NCI-H345 treated with DMSO at 0.1 percent for 48 hours (cell line): ENCODE measurements at regions not wholly inside any gene's neighbourhood (a gene's known extent, or its start where the extent isn't known, plus 50 kb on each side); places are given as distances from the start of the nearest gene placed in this dataset.
"Not testable (repeated sequence)": the region's sequence is repeated elsewhere in the genome, so short reads cannot be mapped to it uniquely, and the experiment has no call there.

Experiments
- DNase-seq: peaks from one replicate; lab custom pipeline; 2025; ENCODE audit not compliant: unreplicated experiment; lab: John Stamatoyannopoulos, UW

- DNase-seq, result no peak
Measured at GRCh38 chr12:102299731-102300130, 102.1 kb upstream of the PMCH start.

GRCh38 chr12:102298022-102298421, 100.4 kb upstream of the PMCH start:
- DNase-seq, result no peak

- DNase-seq, result no peak
Measured at GRCh38 chr12:102297412-102297811, 99.8 kb upstream of the PMCH start.

GRCh38 chr12:102294568-102294967, 96.9 kb upstream of the PMCH start:
- DNase-seq, result no peak

DNA sequence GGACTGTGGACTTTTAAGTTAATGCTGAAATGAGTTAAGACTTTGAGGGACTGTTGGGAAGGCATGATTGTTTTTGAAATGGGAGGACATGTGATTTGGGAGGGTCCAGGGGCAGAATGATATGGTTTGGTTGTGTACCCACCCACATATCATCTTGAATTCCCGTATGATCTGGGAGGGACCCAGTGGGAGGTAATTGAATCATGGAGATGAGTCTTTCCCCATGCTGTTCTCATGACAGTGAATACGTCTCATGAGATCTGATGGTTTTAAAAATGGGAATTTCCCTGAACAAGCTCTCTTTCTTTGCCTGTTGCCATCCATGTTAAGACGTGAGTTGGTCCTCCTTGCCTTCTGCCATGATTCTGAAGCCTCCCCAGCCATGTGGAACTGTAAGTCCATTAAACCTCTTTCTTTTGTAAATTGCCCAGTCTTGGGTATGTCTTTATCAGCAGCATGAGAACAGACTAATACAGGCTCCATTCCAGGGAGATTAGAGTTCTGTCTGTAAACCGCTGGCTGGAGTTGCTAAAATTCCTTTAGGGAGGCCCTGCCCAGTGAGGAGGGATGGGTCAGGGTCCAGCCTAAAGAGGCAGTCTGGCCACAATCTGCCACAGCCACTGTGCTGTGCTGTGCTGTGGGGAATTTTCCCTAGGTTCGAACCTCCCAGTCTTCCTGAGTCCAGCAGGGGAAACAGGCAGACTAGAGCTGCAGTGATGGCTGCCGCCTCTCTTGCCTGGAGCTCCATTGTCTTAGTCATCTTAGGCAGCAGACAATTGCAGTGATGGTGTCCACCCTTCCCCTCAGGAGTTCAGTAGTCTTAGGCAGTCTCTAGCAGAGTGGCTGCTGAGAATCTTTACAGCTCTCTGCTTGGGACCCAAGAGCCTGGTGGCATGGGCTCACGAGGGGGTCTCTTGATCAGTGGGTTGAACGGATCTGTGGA, 94.1 kb upstream of the PMCH start:
- DNase-seq, result not testable (repeated sequence)

GRCh38 chr12:102289702-102290101, 92.1 kb upstream of the PMCH start:
- DNase-seq, result not testable (repeated sequence)

DNA sequence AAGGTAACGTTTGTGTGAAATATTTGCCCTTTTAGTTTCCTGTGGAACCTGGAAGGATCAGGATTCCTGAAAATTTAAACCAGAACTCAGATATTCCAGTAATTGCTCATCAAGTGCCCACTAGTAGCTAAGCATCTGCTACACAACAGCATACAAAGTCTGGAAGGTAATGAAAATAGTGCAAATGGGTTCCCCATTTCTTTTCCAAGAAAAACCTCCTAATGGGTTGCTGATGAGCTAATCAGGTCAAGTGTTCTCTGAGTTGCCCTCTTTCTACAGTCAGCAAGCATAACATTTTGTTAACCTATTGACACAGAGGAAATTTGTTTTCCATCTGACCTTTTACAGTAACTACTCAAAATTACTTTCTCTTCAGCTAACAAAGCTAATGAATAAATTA, 83.6 kb upstream of the PMCH start:
- DNase-seq, result no peak

DNA sequence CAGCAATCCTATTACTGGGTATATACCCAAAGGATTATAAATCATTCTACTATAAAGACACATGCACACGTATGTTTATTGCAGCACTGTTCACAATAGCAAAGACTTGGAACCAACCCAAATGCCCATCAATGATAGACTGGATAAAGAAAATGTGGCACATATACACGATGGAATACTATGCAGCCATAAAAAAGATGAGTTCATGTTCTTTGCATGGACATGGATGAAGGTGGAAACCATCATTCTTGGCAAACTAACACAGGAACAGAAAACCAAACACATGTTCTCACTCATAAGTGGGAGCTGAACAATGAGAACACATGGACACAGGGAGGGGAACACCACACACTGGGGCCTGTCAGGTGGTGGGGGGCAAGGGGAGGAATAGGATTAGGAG, 58.1 kb upstream of the PMCH start:
- DNase-seq, result not testable (repeated sequence)

- not testable (repeated sequence) for DNase-seq
Measured at GRCh38 chr12:102251005-102251404, 53.4 kb upstream of the PMCH start.

GRCh38 chr12:102249079-102249841, 51.6 kb upstream of the PMCH start:
- no peak for DNase-seq
